HG02973 (cell line): ENCODE measurements at regions not wholly inside any gene's neighbourhood (a gene's known extent, or its start where the extent isn't known, plus 50 kb on each side); places are given as distances from the start of the nearest gene placed in this dataset.

Experiments
- ATAC-seq: cut with Tn5 transposase; IDR thresholded peaks from one replicate; pipeline ENCODE4 v1.9.1; 2021; ENCODE audit warnings: moderate library complexity; ENCODE audit not compliant: unreplicated experiment

- ATAC-seq: no peak
Observed at GRCh38 chr1:69213644-69214043, 354.1 kb upstream of the LRRC7 start.

DNA sequence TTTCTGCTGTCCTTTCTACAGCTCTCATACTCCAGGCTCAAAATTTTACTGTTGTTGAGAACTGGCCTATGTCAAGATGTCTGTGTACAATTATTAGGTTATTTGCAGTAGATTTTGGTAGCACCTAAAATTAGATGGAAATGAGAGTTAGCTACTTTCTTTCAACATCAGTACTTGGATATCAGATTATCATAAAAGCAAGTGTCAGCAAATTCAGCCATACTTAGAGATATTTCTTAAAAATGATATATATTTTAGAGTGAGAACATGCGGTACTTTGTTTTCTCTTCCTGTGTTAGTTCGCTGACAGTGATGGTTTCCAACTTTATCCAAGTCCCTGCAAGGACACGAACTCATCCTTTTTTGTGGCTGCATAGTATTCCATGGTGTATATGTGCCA, 351.8 kb upstream of the LRRC7 start:
- no peak for ATAC-seq

DNA sequence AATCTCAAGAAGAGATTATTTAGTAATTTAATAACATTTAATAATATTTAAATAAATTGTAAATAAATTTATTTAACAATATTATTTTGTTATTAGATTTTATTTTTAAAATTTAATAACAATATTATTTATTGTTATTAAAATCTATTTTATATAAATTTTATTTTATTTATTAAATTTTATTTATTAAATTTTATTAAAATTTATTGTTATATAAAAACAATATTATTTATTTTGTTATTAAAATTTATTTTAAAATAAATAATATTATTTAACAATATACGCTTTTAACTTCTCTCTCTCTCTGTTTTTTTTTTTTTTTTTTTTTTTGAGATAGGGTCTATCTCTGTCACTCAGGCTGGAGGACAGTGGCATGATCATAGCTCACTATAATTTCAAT, 347.1 kb upstream of the LRRC7 start:
- ATAC-seq: no peak

DNA sequence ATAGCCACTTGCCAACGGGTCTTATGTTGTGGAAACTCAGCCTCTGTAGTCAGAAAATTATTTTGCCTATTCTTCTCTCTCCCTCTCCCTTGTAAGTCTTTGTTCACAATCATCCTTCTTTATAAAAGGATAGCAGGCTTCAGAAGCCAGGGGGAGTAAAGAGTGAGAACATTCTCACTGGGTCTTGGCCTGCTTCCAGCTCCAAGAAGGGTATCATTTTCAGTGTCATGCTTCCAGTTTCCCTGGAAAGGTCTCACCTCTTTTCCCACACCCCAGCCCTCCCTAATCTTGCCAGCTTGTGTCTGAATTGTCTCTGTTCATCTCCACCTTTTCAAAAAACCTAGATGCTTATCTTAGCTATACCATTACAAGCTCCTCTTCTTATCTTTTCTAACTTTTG, 346.2 kb upstream of the LRRC7 start:
- ATAC-seq: no peak

- no peak for ATAC-seq
Observed at GRCh38 chr1:69223156-69223555, 344.6 kb upstream of the LRRC7 start.

DNA sequence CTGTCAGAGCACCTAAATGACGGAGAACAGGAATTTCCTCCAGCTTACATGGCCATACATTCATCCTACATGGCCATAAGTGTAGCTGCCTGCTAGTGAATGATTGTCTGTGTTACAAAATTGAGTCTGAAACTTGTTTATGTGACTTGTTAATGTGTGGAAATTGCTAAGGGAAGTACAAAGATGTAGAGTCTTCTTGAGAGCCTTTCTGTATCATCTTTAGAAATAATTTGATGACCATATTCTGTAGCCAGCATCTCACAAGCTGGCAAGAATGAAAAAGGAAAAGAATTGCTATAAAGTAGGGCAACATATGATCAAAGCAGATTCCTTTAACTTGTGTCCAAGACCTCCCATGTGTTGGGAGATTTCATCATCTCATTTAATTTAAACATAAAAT, 339.2 kb upstream of the LRRC7 start:
- no peak for ATAC-seq

GRCh38 chr1:69230208-69230607, 337.5 kb upstream of the LRRC7 start:
- ATAC-seq: no peak

GRCh38 chr1:69233463-69233862, 334.3 kb upstream of the LRRC7 start:
- ATAC-seq: no peak

DNA sequence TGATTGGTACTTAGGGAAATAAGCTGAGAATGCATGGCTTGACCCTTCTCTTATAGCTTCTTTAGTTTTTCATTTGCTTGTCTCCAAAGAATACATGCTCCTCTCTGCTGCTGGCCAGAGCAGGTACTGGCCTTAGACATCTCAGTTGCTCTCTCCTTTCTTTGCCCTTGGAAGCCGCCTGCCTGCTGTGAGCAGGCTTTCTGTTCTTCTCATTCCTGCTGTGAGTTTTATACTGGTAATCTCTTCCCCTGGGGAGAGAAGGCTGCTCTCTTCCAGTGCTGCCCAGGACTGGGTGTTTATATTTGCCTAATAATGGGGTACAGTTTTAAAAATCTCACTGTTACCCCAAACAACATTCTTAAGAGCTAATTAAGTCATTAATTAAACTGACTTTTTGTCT, 323.5 kb upstream of the LRRC7 start:
- no peak for ATAC-seq

- ATAC-seq: no peak
Observed at GRCh38 chr1:69246109-69246508, 321.6 kb upstream of the LRRC7 start.

DNA sequence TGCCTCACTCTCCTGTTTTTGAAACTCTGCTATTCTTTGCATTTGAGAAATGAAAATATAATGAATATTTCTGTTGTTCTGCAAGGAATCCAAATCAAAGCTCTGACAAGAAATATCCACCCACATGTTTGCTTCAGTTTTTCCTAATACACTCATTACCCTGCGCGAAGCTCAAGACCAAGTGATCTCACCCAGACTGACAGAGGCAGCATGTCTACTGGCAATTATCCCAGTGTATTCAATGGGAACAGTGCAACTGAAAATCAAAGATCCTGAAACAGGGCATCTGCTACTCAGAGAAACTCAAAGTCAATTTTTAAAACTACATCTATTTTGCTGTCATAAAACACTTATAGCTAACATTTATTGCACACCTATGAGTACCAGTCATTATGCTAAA, 321.0 kb upstream of the LRRC7 start:
- ATAC-seq: no peak

- ATAC-seq: no peak
Observed at GRCh38 chr1:69252696-69253095, 315.0 kb upstream of the LRRC7 start.

DNA sequence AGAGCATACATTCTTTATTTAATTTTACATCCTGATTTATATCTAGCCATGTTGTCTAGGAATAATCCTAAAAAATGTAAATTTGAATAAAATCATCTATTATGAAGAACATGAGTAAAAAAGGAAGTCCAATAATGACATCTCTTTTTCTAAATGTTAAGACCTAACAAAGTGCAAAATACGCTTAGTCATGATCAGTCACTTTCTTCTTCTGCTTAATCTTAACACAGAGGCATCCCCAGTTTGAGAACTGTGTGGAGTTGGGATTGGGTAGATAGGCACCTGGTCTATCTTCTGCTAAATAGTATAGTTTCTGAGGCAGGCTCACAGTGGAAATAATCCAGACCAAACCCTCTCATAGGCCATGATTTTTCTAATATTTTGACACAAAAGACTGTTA, 311.7 kb upstream of the LRRC7 start:
- no peak for ATAC-seq

DNA sequence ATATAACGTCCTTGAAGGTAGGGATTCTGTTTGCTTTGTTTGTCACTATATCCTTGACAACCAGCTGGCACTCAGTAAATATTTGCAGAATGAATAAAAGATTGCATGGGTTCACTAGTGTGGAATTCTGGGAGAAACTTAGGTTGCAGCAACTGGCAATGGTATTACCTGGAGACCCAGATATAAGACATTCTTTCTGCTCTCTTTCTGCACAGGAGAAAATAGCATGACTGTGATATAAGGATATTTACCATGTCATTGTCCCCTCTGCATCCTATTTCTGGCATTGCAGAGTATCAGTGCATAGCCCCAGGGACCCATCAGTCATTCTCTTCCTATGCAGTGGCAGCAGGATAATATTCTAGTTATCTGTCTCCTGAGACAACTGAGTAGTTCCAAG, 308.9 kb upstream of the LRRC7 start:
- no peak for ATAC-seq

DNA sequence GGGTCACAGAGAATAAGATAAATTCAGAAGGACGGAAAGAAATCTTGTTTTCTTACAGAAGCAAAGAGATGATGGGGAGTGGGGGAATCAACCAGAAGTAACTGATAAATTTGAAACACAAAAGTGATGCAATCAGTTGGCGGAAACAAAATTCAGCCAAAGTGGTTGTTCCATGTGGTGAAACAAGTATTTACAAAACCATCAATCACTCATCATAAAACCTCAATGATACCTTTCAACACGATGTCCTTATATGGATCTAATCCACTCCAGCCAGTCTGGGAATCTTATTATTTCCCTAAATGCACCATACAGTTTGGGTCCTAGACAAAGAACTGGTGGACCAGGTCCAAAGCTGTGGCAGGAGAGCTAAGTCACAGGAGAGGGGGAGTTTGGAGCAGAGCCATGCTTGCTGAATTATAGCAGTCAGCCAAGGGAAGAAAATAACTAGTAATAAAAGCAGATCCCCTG, 303.8 kb upstream of the LRRC7 start:
- ATAC-seq: no peak

DNA sequence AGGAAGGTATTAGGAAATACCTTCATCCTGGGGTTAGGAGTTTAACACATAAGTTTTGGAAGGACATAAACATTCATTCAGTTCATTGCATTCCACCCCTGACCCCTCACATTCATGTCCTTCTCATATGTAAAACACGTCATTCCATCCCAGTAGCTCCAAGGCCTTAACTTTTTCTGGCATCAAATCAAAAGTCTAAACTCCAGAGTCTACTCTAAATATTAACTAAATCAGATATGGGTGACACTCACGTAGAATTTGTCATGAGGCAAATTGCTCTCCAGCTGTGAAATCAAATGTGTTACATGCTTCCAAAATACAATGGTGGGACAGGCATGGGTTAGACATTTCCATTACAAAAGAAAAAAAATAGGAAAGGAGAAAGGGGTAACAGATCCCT, 298.2 kb upstream of the LRRC7 start:
- ATAC-seq: no peak

DNA sequence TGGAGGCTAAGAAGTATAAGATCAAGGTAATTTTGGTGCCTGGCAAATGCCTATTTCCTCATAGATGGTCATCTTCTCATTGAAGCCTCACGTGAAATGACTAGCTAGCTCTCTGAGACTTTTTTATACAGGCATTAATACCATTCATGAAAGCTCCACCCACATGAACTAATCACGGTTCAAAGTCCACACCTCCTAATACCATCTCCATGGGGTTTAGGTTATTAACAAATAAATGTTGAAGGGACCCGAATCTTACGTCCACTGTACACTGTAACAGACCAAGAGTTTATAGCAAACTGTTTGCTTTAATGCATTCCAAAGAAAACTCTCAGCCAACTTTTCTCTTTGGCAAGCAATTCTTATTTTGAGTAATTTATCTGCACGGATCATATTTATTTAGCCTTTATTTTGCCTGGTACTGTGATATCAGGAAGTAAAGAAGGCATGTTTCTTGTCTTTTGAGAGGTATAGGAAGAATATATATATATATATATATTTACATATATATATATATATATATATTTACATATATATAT, 296.1 kb upstream of the LRRC7 start:
- ATAC-seq: no peak

DNA sequence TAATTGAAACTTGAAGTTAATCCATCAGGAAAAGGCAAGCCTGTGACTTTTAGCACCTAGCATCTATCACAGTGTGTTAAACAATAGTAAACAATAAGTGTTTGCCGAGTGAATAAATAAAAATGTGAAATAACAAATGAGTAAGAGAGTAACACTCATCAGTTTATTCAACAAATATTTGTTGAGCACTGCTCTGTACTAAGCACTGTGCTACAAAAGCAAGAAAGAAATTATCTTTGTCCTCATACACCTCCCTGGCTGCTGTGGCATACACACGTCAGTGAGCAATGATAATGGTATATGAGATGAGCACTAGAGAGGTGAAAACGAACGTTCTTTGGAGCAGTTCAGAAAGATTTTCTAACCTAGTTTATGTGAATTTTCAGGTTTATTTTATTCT, 295.0 kb upstream of the LRRC7 start:
- no peak for ATAC-seq

DNA sequence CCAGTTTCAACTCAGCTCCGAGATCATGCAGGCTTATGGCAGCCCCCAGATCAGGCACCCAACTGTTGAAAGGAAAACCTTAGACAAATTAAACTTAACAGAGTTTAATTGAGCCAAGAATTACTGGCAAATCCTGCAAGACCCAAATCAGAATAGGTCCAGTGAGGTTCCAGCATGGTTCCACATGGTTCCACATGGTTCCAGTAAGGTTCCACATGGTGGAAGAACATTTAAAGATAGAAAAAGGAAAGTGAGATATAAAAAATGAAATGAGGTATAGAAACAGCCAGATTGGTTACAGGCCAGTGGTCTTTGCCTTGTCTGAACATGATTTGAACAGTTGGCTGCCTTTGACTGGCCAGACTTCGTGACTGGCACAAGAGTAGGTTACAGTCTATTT, 288.8 kb upstream of the LRRC7 start:
- ATAC-seq: no peak

- ATAC-seq: no peak
Observed at GRCh38 chr1:69283516-69283915, 284.2 kb upstream of the LRRC7 start.

GRCh38 chr1:69284508-69284907, 283.2 kb upstream of the LRRC7 start:
- ATAC-seq: no peak

- no peak for ATAC-seq
Observed at GRCh38 chr1:69288416-69288815, 279.3 kb upstream of the LRRC7 start.

- ATAC-seq: no peak
Observed at GRCh38 chr1:69290291-69290690, 277.4 kb upstream of the LRRC7 start.

DNA sequence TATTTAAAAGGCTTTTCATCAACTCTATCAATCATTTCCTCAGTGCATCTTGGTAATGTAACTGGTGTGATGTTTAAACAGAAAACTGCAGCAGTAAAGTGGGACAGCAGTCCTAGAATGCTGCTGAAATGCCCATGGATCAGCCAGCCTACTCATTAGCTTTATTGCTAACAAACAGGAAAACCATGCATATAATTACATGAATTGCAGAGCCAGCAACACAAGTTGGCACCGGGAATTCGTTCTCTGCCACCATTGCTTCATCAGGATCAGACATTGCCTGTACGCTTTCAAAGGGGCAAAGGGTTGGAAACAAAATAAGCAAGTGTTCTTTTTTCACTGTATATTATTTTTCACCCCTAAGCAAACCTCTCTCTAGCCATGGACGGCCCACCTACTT, 276.2 kb upstream of the LRRC7 start:
- no peak for ATAC-seq
